ENCODE measurements at regions not wholly inside any gene's neighbourhood (a gene's known extent, or its start where the extent isn't known, plus 50 kb on each side); places are given as distances from the start of the nearest gene placed in this dataset.

DNA sequence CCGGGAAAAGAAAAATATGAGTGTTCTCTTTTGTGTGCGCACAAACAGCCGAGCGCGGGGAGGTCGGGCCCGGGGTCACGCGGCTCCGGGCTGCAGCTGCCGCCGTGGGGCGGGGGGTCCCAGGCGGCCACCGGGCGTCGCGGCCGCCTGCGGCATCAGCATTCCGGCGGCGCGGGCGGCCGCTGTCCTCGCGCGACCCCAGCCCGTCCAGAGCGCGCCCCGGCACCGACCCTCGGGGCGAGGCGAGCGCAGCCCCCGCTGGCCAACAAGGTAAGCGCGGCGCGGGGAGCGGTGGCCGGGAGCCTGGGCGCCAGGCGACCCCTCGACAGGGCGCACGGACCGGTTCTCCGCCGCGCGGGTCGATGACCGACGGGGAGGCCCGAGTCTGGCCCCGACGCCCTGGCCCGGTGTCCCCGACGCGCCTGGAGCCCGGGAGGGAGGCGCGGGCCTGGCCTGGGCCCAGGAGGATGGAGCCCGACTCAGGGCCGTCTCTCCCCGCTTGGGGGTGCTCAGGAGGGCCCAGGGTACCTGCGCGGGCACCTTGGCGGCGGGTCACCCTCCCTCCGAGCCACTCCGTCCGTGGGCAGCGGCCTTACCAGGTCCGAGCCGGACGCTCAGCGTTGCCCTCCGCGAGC, 103.9 kb upstream of the DIO3 start:
- Histone ChIP-seq H4K91ac (ENCODE audit: low read length) (no peak overlapping the region), H3K18ac (ENCODE audit: low read depth in 1 of 2, low read length in 2 of 2) (no peak overlapping the region), H3K27ac (ENCODE audit: low read length, poor library complexity, severe bottlenecking) (no peak overlapping the region), H3K9ac (ENCODE audit: low read length) (no peak overlapping the region), H3K4ac (ENCODE audit: low read depth in 1 of 2, low read length in 2 of 2) (no peak overlapping the region), H3K27me3 (ENCODE audit: control insufficient read depth in 1 of 2, insufficient read depth in 1 of 2, low read length in 2 of 2) (peaks cover 54 to 71% of the 10 kb centered on the region in 2 experiments), H3K9me3 (ENCODE audit: control insufficient read depth, low read length) (no peaks in the 10 kb centered on the region), H3K4me1 (ENCODE audit: control insufficient read depth, insufficient read depth, low read depth, low read length) (peaks cover 12% of the 10 kb centered on the region), H2AFZ (ENCODE audit: low read depth, low read length) (no peak overlapping the region), H3K4me3 (ENCODE audit: insufficient read depth in 1 of 2, low read depth in 1 of 2, low read length in 2 of 2) (no peak overlapping the region), H3K23ac (ENCODE audit: low read length in 2 of 2) (no peak overlapping the region), H3K79me1 (replicated peaks; ENCODE audit: low read length, poor library complexity, severe bottlenecking) (no peaks in the 10 kb centered on the region), H2BK5ac (ENCODE audit: low read depth, low read length, poor library complexity, severe bottlenecking) (no peak overlapping the region), H3K14ac (ENCODE audit: low read length in 2 of 2) (no peak overlapping the region), H2AK5ac (ENCODE audit: low read length, severe bottlenecking) (no peak overlapping the region), H3K4me2 (ENCODE audit: low read length, poor library complexity, severe bottlenecking) (no peak overlapping the region), H3K36me3 (ENCODE audit: control insufficient read depth in 1 of 2, insufficient read depth in 2 of 2, low read depth in 1 of 2, low read length in 2 of 2) (no peaks in the 10 kb centered on the region), H2BK120ac (ENCODE audit: low read depth, low read length) (no peak overlapping the region), H2BK15ac (ENCODE audit: low read depth, poor library complexity, severe bottlenecking) (no peak overlapping the region), H4K8ac (ENCODE audit: low read length) (no peak overlapping the region), H2BK12ac (ENCODE audit: low read length in 2 of 2) (no peak overlapping the region)
- 17% methylated on average over 63 of the region's 85 CpGs for WGBS
- no peak for DNase-seq

GRCh38 chr14:101457936-101458740, 103.2 kb upstream of the DIO3 start:
- Histone ChIP-seq H3K27ac (ENCODE audit: low read length, poor library complexity, severe bottlenecking) (no peak overlapping the region), H3K27me3 (ENCODE audit: control insufficient read depth in 1 of 2, insufficient read depth in 1 of 2, low read length in 2 of 2) (peaks cover 54 to 65% of the 10 kb centered on the region in 2 experiments), H3K4ac (ENCODE audit: low read depth in 1 of 2, low read length in 2 of 2) (no peak overlapping the region), H3K18ac (ENCODE audit: low read depth in 1 of 2, low read length in 2 of 2) (no peak overlapping the region), H3K23ac (ENCODE audit: low read length in 2 of 2) (no peak overlapping the region), H4K91ac (ENCODE audit: low read length) (no peak overlapping the region), H3K9ac (ENCODE audit: low read length) (no peak overlapping the region), H2BK15ac (ENCODE audit: low read depth, poor library complexity, severe bottlenecking) (no peak overlapping the region), H3K4me2 (ENCODE audit: low read length, poor library complexity, severe bottlenecking) (no peak overlapping the region), H2BK5ac (ENCODE audit: low read depth, low read length, poor library complexity, severe bottlenecking) (no peak overlapping the region), H2BK120ac (ENCODE audit: low read depth, low read length) (no peak overlapping the region), H3K79me1 (replicated peaks; ENCODE audit: low read length, poor library complexity, severe bottlenecking) (no peaks in the 10 kb centered on the region), H3K36me3 (ENCODE audit: control insufficient read depth in 1 of 2, insufficient read depth in 2 of 2, low read depth in 1 of 2, low read length in 2 of 2) (no peaks in the 10 kb centered on the region), H2BK12ac (ENCODE audit: low read length in 2 of 2) (no peak overlapping the region), H2AFZ (ENCODE audit: low read depth, low read length) (no peak overlapping the region), H4K8ac (ENCODE audit: low read length) (no peak overlapping the region), H3K4me1 (ENCODE audit: control insufficient read depth, insufficient read depth, low read depth, low read length) (peaks cover 12% of the 10 kb centered on the region), H3K4me3 (ENCODE audit: insufficient read depth in 1 of 2, low read depth in 1 of 2, low read length in 2 of 2) (no peak overlapping the region), H2AK5ac (ENCODE audit: low read length, severe bottlenecking) (no peak overlapping the region), H3K9me3 (ENCODE audit: control insufficient read depth, low read length) (no peaks in the 10 kb centered on the region), H3K14ac (ENCODE audit: low read length in 2 of 2) (no peak overlapping the region)
- no peak for DNase-seq
- WGBS, result 9% methylated on average over 63 of the region's 68 CpGs

DNA sequence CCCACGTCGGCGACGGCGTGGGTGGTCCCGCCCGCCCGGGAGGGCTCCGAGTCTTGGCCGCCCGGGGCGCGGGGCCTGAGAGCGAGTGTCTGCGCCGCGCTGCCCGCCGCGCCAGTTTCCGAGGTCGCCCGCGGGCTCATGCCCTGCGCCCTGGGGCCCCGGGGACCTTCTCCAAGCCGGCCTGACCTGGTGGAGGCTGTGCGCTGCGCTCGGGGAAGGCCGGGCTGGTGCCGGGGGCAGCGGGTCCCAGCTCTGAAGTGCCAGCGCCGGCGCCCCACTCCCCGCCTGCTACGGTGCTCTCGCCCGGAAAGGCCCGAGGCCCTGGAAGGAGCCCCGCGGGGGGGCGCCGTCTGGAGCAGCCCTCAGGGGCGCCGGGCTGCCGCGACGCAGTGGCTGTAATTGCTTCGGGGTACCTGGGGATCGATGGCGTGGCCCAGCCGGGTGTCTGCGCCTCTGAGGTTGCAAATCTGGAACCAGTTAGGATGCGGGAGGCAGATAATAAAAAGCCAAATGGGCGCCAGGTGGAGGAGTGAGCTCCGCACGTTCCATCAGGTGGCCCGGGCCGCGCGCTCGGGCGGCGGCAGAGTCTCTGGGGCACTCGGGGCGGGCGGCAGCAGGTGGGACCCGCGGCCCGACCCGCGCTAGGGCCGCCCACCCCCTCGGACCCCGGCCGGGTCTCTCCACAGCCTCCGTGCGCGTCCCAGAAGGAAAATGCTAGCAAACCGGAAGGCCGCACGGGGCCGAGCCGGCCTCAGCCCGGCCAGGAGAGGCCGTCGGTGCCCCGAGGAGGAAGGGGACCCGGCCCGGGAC, 102.3 kb upstream of the DIO3 start:
- H3K4me1 ChIP-seq (ENCODE audit: control insufficient read depth, insufficient read depth, low read depth, low read length), result peaks cover 12% of the 10 kb centered on the region
- H3K36me3 ChIP-seq (ENCODE audit: control insufficient read depth in 1 of 2, insufficient read depth in 2 of 2, low read depth in 1 of 2, low read length in 2 of 2), result no peaks in the 10 kb centered on the region
- H2BK15ac ChIP-seq (ENCODE audit: low read depth, poor library complexity, severe bottlenecking), result no peak overlapping the region
- H2BK120ac ChIP-seq (ENCODE audit: low read depth, low read length), result no peak overlapping the region
- H4K91ac ChIP-seq (ENCODE audit: low read length), result no peak overlapping the region
- no peaks in the 10 kb centered on the region for H3K9me3 ChIP-seq (ENCODE audit: control insufficient read depth, low read length)
- no peak overlapping the region for H3K4ac ChIP-seq (ENCODE audit: low read depth in 1 of 2, low read length in 2 of 2)
- no peak overlapping the region for H3K18ac ChIP-seq (ENCODE audit: low read depth in 1 of 2, low read length in 2 of 2)
- peak overlapping the region in 1 of 2 experiments; percentile 32 for H3K4me3 ChIP-seq (ENCODE audit: insufficient read depth in 1 of 2, low read depth in 1 of 2, low read length in 2 of 2)
- H3K27ac ChIP-seq (ENCODE audit: low read length, poor library complexity, severe bottlenecking), result no peak overlapping the region
- no peak for DNase-seq
- H3K14ac ChIP-seq (ENCODE audit: low read length in 2 of 2), result no peak overlapping the region
- H2AFZ ChIP-seq (ENCODE audit: low read depth, low read length), result no peak overlapping the region
- H2AK5ac ChIP-seq (ENCODE audit: low read length, severe bottlenecking), result no peak overlapping the region
- 4% methylated on average over 86 of the region's 92 CpGs for WGBS
- no peaks in the 10 kb centered on the region for H3K79me1 ChIP-seq (replicated peaks; ENCODE audit: low read length, poor library complexity, severe bottlenecking)
- H4K8ac ChIP-seq (ENCODE audit: low read length), result no peak overlapping the region
- H3K9ac ChIP-seq (ENCODE audit: low read length), result no peak overlapping the region
- H3K27me3 ChIP-seq (ENCODE audit: control insufficient read depth in 1 of 2, insufficient read depth in 1 of 2, low read length in 2 of 2), result peaks cover 54 to 63% of the 10 kb centered on the region in 2 experiments
- no peak overlapping the region for H3K23ac ChIP-seq (ENCODE audit: low read length in 2 of 2)
- peak overlapping the region; percentile 66 for H3K4me2 ChIP-seq (ENCODE audit: low read length, poor library complexity, severe bottlenecking)
- no peak overlapping the region for H2BK12ac ChIP-seq (ENCODE audit: low read length in 2 of 2)
- H2BK5ac ChIP-seq (ENCODE audit: low read depth, low read length, poor library complexity, severe bottlenecking), result no peak overlapping the region

- no peak overlapping the region for H3K18ac ChIP-seq (ENCODE audit: low read depth in 1 of 2, low read length in 2 of 2)
- H3K4me3 ChIP-seq (ENCODE audit: insufficient read depth in 1 of 2, low read depth in 1 of 2, low read length in 2 of 2), result peak overlapping the region in 1 of 2 experiments; percentile 32
- DNase-seq, result no peak
- no peak overlapping the region for H3K9ac ChIP-seq (ENCODE audit: low read length)
- no peak overlapping the region for H2BK120ac ChIP-seq (ENCODE audit: low read depth, low read length)
- H2AK5ac ChIP-seq (ENCODE audit: low read length, severe bottlenecking), result no peak overlapping the region
- no peak overlapping the region for H3K23ac ChIP-seq (ENCODE audit: low read length in 2 of 2)
- H4K91ac ChIP-seq (ENCODE audit: low read length), result no peak overlapping the region
- H3K14ac ChIP-seq (ENCODE audit: low read length in 2 of 2), result no peak overlapping the region
- H3K9me3 ChIP-seq (ENCODE audit: control insufficient read depth, low read length), result no peaks in the 10 kb centered on the region
- no peak overlapping the region for H3K4ac ChIP-seq (ENCODE audit: low read depth in 1 of 2, low read length in 2 of 2)
- 0% methylated on average over 1 of the region's 14 CpGs for WGBS
- H3K4me2 ChIP-seq (ENCODE audit: low read length, poor library complexity, severe bottlenecking), result peak overlapping the region; percentile 66
- no peak overlapping the region for H2BK15ac ChIP-seq (ENCODE audit: low read depth, poor library complexity, severe bottlenecking)
- no peak overlapping the region for H4K8ac ChIP-seq (ENCODE audit: low read length)
- H2AFZ ChIP-seq (ENCODE audit: low read depth, low read length), result no peak overlapping the region
- peaks cover 53 to 63% of the 10 kb centered on the region in 2 experiments for H3K27me3 ChIP-seq (ENCODE audit: control insufficient read depth in 1 of 2, insufficient read depth in 1 of 2, low read length in 2 of 2)
- no peak overlapping the region for H3K27ac ChIP-seq (ENCODE audit: low read length, poor library complexity, severe bottlenecking)
- peaks cover 12% of the 10 kb centered on the region for H3K4me1 ChIP-seq (ENCODE audit: control insufficient read depth, insufficient read depth, low read depth, low read length)
- no peak overlapping the region for H2BK12ac ChIP-seq (ENCODE audit: low read length in 2 of 2)
- no peaks in the 10 kb centered on the region for H3K79me1 ChIP-seq (replicated peaks; ENCODE audit: low read length, poor library complexity, severe bottlenecking)
- H2BK5ac ChIP-seq (ENCODE audit: low read depth, low read length, poor library complexity, severe bottlenecking), result no peak overlapping the region
- no peaks in the 10 kb centered on the region for H3K36me3 ChIP-seq (ENCODE audit: control insufficient read depth in 1 of 2, insufficient read depth in 2 of 2, low read depth in 1 of 2, low read length in 2 of 2)
Measured at GRCh38 chr14:101459551-101459900, 101.8 kb upstream of the DIO3 start.
